GM23338 (cell line): ENCODE measurements at regions not wholly inside any gene's neighbourhood (a gene's known extent, or its start where the extent isn't known, plus 50 kb on each side); places are given as distances from the start of the nearest gene placed in this dataset.

Source experiments
- ATAC-seq: fragments of 200-7000 bp; cut with Tn5 transposase; 3 replicates; pipeline ENCODE4 v1.9.1; 2020
- DNase-seq: peaks from one replicate; pipeline ENCODE4 v3.0.0-alpha.2; 2015; ENCODE audit warnings: low spot score
- H2AFZ ChIP-seq: fragments of 200-600 bp; sonication (generic); 2 replicates; pipeline ENCODE4 v1.8.0; 2016; ENCODE audit warnings: antibody characterized with exemption, mild to moderate bottlenecking, moderate library complexity
- H3F3A ChIP-seq: fragments of 200-600 bp; sonication (generic); replicated peaks from 2 replicates; pipeline ENCODE4 v1.8.0; 2017; ENCODE audit warnings: antibody characterized with exemption, mixed run types, low read depth
- H3K27ac ChIP-seq: fragments of 200-600 bp; sonication (generic); 2 replicates; pipeline ENCODE4 v1.6.1; 2016; ENCODE audit warnings: low read depth
- H3K27me3 ChIP-seq: fragments of 200-600 bp; sonication (generic); 2 replicates; pipeline ENCODE4 v1.8.0; 2016; ENCODE audit warnings: mild to moderate bottlenecking, mixed run types, moderate library complexity; ENCODE audit not compliant: insufficient read depth
- H3K36me3 ChIP-seq: fragments of 200-600 bp; sonication (generic); 2 replicates; pipeline ENCODE4 v1.8.0; 2016; ENCODE audit warnings: mild to moderate bottlenecking; ENCODE audit not compliant: insufficient read depth
- H3K4me1 ChIP-seq: fragments of 200-600 bp; sonication (generic); 2 replicates; pipeline ENCODE4 v1.8.0; 2016; ENCODE audit warnings: mild to moderate bottlenecking, moderate library complexity; ENCODE audit not compliant: insufficient read depth
- H3K4me2 ChIP-seq: fragments of 200-600 bp; sonication (generic); 2 replicates; pipeline ENCODE4 v1.7.1; 2017; ENCODE audit warnings: mixed run types
- H3K4me3 ChIP-seq: fragments of 200-600 bp; sonication (generic); 2 replicates; pipeline ENCODE4 v1.6.1; 2016; ENCODE audit warnings: mixed run types
- H3K79me2 ChIP-seq: fragments of 200-600 bp; sonication (generic); replicated peaks from 2 replicates; pipeline ENCODE4 v1.8.0; 2017; ENCODE audit warnings: mild to moderate bottlenecking; ENCODE audit not compliant: insufficient read depth
- H3K9me2 ChIP-seq: fragments of 200-600 bp; sonication (generic); 2 replicates; pipeline ENCODE4 v1.8.0; 2017; ENCODE audit not compliant: insufficient read depth
- H4K20me1 ChIP-seq: fragments of 200-600 bp; sonication (generic); replicated peaks from 2 replicates; pipeline ENCODE4 v1.8.0; 2017; ENCODE audit warnings: mild to moderate bottlenecking; ENCODE audit not compliant: insufficient read depth
- H3K27ac Mint-ChIP-seq: 2 replicates; pipeline ENCODE4 v1.8.0; 2020; ENCODE audit warnings: inconsistent platforms, mild to moderate bottlenecking, moderate library complexity, mixed read lengths
- H3K27me3 Mint-ChIP-seq: 3 replicates; pipeline ENCODE4 v1.8.0; 2022; ENCODE audit warnings: low read depth, mild to moderate bottlenecking, moderate library complexity, mixed read lengths, inconsistent platforms; ENCODE audit not compliant: insufficient read depth, poor library complexity
- H3K36me3 Mint-ChIP-seq: 3 replicates; pipeline ENCODE4 v1.8.0; 2021; ENCODE audit warnings: low read depth, mild to moderate bottlenecking, inconsistent platforms, moderate library complexity, mixed read lengths
- H3K4me1 Mint-ChIP-seq: 3 replicates; pipeline ENCODE4 v1.8.0; 2020; ENCODE audit warnings: mild to moderate bottlenecking, inconsistent platforms, mixed read lengths
- H3K4me3 Mint-ChIP-seq: 3 replicates; pipeline ENCODE4 v1.8.0; 2021; ENCODE audit warnings: moderate library complexity, mild to moderate bottlenecking, inconsistent platforms, mixed read lengths
- H3K9me3 Mint-ChIP-seq: 3 replicates; pipeline ENCODE4 v1.8.0; 2020; ENCODE audit warnings: moderate library complexity, mild to moderate bottlenecking, inconsistent platforms, mixed read lengths
- CREB1 ChIP-seq: fragments of 250-450 bp; sonication (Bioruptor Pico); IDR thresholded peaks from 2 replicates; pipeline ENCODE4 v1.5.0; 2020; ENCODE audit warnings: low read depth, mild to moderate bottlenecking, moderate library complexity
- CTCF ChIP-seq, 2 experiments: fragments of 200-600 bp in 1 of 2; sonication (generic) in 1 of 2; conservative IDR thresholded peaks; 2 replicates each; pipeline versions ENCODE4 v1.5.1 to v1.6.1; 2016 to 2017; ENCODE audit warnings: antibody characterized with exemption in 2 of 2, low read depth in 2 of 2, mild to moderate bottlenecking in 2 of 2, moderate library complexity in 1 of 2
- ETS1 ChIP-seq: IDR thresholded peaks from 2 replicates; pipeline ENCODE4 v1.6.1; 2016; ENCODE audit warnings: antibody characterized with exemption
- EZH2 ChIP-seq: fragments of 200-600 bp; sonication (generic); IDR thresholded peaks from one replicate; pipeline ENCODE4 v1.8.0; 2017; ENCODE audit warnings: antibody characterized with exemption, mild to moderate bottlenecking, low read depth; ENCODE audit not compliant: unreplicated experiment
- EZH2phosphoT487 ChIP-seq: fragments of 200-600 bp; sonication (generic); IDR thresholded peaks from one replicate; pipeline ENCODE4 v1.8.1; 2018; ENCODE audit warnings: antibody characterized with exemption; ENCODE audit not compliant: unreplicated experiment
- JUNB ChIP-seq: IDR thresholded peaks from one replicate; pipeline ENCODE4 v1.6.1; 2016; ENCODE audit warnings: antibody characterized with exemption; ENCODE audit not compliant: unreplicated experiment
- NANOG ChIP-seq: IDR thresholded peaks from 2 replicates; pipeline ENCODE4 v1.6.1; 2016; ENCODE audit warnings: antibody characterized with exemption, borderline replicate concordance
- POLR2AphosphoS5 ChIP-seq: IDR thresholded peaks from 2 replicates; pipeline ENCODE4 v1.6.1; 2016; ENCODE audit warnings: antibody characterized with exemption, low read depth
- REST ChIP-seq: IDR thresholded peaks from one replicate; pipeline ENCODE4 v1.6.1; 2018; ENCODE audit warnings: antibody characterized with exemption; ENCODE audit not compliant: unreplicated experiment
- STAT1 ChIP-seq: IDR thresholded peaks from one replicate; pipeline ENCODE4 v1.6.1; 2016; ENCODE audit warnings: antibody characterized with exemption; ENCODE audit not compliant: unreplicated experiment
- ZNF114 ChIP-seq: fragments of 250-450 bp; sonication (Bioruptor Pico); IDR thresholded peaks from 2 replicates; pipeline ENCODE4 v1.5.0; 2020; ENCODE audit warnings: mild to moderate bottlenecking, moderate library complexity
- ZNF331 ChIP-seq: fragments of 250-450 bp; sonication (Bioruptor Pico); IDR thresholded peaks from 2 replicates; pipeline ENCODE4 v1.5.0; 2020; ENCODE audit warnings: low read depth, mild to moderate bottlenecking, moderate library complexity
- ZNF462 ChIP-seq: fragments of 250-450 bp; sonication (Bioruptor Pico); IDR thresholded peaks from 2 replicates; pipeline ENCODE4 v1.5.0; 2020; ENCODE audit warnings: mild to moderate bottlenecking, moderate library complexity

GRCh38 chr1:199020051-199020450 lies 381.2 kb downstream of the PTPRC start:
- Histone ChIP-seq H3K36me3 (no peaks in the 10 kb centered on the region), H3K4me3 (no peak overlapping the region), H2AFZ (no peak overlapping the region), H3K27me3 (no peaks in the 10 kb centered on the region), H3K9me2 (no peaks in the 10 kb centered on the region), H3K79me2 (no peaks in the 10 kb centered on the region), H3K4me1 (no peaks in the 10 kb centered on the region), H3K27ac (no peak overlapping the region), H3K4me2 (no peak overlapping the region), H4K20me1 (no peaks in the 10 kb centered on the region), H3F3A (no peaks in the 10 kb centered on the region)
- no peak overlapping the region for H3K4me3 Mint-ChIP-seq
- ATAC-seq (no peak), DNase-seq (no peak)
- no peaks in the 10 kb centered on the region for H3K27me3 Mint-ChIP-seq
- H3K4me1 Mint-ChIP-seq: no peaks in the 10 kb centered on the region
- TF ChIP-seq ZNF114 (CRISPR knock-in tag): no peak
- TF ChIP-seq CREB1 (CRISPR knock-in tag): no peak
- TF ChIP-seq CTCF (conservative IDR thresholded peaks at IDR 0.05; ENCODE audit: low read depth in 2 of 2): no peak
- no peak for TF ChIP-seq POLR2AphosphoS5
- no peak for TF ChIP-seq REST
- no peak for TF ChIP-seq ZNF462
- no peak for TF ChIP-seq JUNB
- TF ChIP-seq NANOG: no peak
- no peak for TF ChIP-seq EZH2phosphoT487
- TF ChIP-seq STAT1: no peak
- TF ChIP-seq EZH2: no peak
- no peak for TF ChIP-seq ZNF331 (CRISPR knock-in tag)
- TF ChIP-seq ETS1: no peak
- H3K9me3 Mint-ChIP-seq: no peaks in the 10 kb centered on the region
- no peaks in the 10 kb centered on the region for H3K36me3 Mint-ChIP-seq
- H3K27ac Mint-ChIP-seq: no peak overlapping the region
